IPS-NIHi7 (cell line): ENCODE measurements at regions not wholly inside any gene's neighbourhood (a gene's known extent, or its start where the extent isn't known, plus 50 kb on each side); places are given as distances from the start of the nearest gene placed in this dataset.

ENCODE experiments used
- DNase-seq: peaks from one replicate; pipeline ENCODE4 v3.0.0; 2012; ENCODE audit warnings: mixed read lengths; ENCODE audit errors: extremely low spot score

DNA sequence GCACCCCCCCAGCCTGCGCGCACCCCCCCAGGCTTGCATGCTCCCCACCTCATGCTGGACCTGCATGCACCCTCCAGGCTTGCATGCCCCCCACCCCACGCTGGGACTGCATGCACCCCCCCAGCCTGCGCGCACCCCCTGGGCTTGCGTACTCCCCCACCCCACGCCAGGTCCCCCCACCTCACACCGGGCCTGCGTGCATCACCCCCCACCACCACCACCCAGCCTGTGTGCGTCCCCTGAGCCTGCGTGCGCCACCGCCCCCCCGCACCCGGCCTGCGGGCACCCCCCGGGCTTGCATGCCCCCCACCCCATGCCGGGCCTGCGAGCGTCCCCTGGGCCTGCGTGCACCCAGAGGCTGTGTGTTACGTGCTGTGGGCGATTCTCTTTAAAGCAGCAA, 61.0 kb upstream of the SLCO4A1 start:
- DNase-seq: no peak

DNA sequence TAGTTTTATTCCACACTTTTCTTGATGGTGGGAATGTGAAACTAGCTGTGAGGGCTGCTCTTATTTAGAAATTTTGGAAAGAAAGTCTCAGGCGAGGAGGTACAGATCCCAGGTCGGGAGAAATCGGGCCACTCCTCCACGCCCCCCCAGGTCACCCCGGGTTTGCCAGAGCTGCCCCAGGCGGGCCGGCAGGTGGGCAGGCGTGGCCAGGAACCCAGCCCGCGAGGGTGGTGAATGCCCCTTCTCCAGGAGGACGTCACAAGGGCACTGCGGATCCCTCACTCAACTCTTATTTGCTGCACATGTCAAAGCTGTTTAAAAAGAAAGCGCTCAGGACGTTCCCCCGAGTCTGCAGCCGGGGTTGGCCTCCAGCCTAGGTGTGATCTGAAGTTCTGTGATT, 60.5 kb upstream of the SLCO4A1 start:
- no peak for DNase-seq

DNA sequence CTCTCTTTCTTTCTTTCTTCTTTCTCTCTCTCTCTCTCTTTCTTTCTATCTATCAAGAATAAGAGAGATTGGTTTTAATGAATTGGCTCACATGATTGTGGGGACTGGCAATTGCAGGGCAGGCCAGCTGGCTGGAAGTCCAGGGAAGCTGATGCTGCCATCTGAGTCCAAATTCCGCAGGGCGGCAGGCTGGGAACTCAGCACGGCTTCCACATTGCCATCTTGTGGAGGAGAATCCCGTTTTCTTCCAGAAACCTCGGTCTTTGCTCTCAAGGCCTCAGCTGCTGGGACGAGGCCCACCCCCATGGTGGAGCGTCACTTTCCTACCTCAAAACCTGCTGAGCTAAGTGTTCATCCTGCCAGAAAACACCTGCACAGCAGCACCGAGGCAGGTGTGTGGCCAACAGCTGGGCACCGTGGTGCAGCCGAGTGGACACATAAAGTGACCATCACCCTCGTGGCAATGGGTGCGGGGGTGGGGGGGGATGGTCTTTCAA, 58.8 kb upstream of the SLCO4A1 start:
- DNase-seq: peak; percentile 73

DNA sequence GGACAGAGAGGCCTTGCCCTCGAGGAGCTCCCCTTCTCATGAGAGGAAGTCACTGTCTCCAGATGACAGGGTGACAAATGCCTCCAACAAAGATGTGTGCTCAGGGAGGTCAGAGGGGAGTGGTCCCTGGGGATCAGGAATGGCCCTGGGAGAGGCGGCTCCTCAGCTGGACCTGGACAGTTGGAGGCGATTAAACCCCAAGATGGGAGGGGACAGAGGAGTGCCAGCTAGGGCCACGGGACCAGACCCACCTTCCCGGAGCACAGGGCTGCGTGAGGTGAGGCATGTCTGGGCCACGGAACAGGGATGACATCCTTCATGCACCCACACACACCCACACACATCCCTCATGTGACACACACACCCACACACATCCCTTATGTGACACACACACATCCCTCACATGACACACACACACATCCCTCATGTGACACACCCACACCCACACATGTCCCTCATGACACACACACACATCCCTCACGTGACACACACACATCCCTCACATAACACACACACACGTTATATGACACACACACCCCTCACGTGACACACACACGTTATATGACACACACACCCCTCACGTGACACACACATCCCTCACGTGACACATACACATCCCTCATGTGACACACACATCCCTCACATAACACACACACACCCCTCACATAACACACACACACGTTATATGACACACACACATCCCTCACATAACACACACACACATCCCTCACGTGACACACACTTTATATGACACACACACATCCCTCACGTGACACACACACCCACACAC, 57.4 kb upstream of the SLCO4A1 start:
- no peak for DNase-seq

DNA sequence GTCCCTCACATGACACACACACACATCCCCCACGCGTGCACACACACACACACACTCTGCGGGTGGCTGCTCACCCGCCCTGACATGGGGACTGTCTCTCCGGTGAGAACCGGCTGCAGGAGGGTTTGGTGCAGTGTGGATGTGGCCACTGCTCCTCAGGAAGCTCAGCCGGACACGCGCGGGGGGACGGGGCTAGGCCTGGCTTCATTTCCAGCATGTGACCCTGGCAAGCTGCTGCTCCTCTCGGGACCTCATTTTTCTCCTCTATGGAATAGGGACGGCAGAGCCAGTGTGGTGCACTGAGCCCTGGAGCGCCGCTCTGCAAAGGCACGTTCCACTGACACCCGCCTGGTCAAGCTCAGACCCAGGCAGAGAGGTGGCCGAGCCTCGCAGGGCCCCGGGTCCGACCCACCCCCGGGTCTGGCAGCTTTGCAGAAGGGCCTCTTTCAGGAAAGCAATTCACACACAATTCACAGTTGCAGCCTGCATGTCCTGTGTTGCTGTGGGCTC, 56.8 kb upstream of the SLCO4A1 start:
- DNase-seq: no peak

DNA sequence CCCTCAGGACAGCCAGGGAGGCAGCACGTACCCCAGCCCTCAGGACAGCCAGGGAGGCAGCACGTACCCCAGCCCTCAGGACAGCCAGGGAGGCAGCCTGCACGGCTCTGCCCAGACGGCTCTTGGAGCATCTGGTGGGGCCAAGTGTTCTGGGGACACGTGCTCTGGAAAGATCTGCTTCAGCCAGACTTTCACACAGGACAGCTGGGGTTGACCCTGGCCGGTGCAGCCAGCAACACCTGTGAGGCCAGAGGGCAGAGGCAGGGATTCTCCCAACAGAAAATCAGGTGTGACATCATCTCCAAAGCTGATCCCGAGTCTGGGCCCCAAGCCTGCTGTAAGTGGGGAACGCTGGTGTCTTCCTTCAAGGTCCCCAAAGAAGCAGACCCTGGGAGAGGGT, 55.5 kb upstream of the SLCO4A1 start:
- no peak for DNase-seq

DNA sequence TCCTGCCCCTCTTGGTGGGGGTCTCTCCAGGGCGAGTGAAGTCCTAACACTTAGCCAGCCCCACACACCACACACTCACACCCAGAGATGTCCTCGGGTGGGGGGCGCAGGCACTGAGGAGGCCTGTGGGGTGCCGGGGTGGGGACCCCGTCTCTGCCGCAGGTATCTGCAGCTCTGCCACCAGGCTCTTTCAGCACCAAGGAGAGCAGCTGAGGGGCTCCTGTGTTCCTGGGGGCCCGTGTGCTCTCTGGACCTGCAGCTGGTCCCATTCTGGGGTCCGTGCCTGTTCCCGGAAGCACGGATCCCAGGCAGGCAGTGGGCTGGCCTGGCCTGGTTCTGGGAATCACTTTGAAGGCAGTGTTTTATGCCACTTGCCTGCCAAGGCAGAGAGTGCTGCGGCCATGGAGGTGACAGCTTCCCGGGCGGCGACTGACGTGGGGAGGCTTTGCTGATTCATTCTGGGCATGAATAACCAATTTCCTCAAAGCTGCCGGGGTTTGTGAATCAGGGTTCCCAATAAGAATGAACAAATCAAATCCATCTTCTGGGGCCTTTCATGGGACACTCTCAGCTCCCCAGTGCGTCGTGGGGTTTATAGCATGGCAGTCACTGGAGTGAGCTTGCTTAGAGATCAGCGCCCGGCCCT, 54.4 kb upstream of the SLCO4A1 start:
- peak; percentile 81 for DNase-seq

DNA sequence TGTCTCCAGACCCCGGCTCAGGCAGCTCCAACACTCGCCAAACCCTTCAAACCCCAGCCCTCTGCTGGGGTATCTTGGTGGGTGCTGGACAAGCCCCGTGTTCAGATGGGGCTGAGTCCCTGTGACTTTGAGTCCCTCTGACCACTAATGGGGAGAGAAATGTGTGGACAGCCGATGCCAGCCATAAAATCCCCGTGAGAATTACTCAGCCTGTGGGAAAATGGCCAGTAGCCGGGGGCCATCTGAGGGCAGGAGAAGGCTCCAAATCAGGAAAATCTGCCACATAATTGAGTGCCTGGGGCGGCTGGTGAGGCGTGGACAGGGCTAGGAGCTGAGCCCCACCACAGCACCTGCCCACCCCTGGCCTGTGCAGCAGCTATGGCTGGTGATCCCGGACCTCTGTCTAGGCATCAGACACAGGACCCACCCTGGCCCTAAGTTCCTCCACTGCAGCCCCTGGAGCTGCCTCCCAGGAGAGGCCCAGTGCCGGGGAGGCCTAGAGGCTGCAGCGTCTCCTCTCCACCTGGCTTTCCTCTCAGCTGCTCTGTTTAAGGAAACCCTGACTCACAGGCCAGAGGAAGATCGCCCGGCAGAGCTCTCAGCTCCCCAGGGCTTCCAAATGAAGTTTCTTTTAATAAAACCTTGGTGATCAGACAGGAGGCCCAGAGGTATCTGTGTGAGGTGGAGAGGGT, 53.7 kb upstream of the SLCO4A1 start:
- DNase-seq: no peak

DNA sequence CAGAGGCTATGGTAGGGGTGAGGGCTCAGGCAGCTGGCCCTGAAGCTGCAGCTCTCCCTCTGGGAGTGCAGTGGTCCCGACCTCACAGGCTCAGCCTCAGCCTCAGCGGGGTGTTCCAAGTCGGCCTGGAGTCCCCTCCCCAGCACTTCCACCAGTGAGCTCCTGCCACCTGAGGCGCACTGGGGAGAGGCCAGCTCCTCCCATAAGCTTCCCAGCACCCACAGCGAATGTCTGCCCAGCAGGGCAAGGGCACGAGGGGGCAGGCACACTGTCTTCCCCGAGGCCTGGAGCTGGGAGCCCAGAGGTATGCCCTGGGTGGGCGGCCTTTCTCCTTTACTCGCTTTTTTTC, 53.2 kb upstream of the SLCO4A1 start:
- no peak for DNase-seq

DNA sequence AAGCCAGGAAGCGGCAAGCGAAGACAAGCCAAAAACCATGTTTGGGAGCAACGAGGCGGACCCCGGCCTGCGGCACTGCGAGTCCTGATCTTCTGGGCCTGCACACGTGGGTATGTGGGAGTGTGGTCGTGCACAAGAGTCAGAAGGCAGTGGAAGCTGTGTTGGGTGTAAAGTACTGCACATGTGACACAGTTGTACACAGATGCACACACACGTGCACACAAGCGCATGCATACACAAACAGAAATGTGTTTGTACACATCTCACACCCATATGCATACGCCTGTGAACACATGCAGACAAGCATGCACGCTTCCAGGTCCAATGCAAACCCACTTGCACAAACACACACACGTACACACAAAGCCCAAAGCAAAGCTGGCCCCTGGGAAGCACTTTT, 52.6 kb upstream of the SLCO4A1 start:
- DNase-seq: no peak

DNA sequence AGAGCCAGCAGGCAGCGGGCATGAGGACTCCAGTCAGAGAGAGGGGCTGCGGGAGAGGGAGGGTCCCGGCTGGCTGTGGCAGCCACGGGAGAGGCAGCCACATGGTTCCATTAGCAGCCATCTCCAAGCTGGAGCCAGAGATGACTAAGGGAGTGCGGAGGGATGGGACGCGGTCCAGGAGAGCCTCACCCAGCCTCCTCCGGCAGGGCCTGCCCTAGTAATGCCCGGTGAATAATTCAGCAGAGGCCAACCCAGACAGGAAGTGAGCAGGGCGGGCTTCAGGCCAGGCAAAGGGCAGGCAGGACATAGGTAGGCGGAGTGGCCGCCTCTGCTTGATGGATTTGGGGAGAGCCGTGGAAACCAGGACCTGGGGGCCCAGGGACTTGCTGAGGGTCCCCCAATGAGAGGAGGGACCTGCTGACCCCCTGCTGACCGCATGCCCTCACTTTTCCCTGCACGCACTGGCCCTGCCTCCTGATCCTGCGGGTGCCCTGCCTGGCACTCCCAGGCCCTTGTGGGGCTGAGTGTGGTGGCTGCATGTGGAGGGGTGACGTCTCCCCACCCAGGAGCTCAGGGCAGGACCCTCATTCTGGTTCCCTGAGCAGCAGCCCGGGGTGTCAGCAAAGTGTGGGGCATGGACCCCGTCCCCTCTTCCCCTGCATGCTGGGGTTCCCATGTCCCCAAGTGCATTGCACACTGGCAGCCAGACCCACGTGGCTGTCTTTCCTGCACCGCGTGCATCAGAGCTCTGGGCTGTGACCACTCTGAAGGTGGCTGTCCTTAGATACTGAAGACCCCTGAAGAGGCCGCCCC, 51.8 kb upstream of the SLCO4A1 start:
- no peak for DNase-seq

DNA sequence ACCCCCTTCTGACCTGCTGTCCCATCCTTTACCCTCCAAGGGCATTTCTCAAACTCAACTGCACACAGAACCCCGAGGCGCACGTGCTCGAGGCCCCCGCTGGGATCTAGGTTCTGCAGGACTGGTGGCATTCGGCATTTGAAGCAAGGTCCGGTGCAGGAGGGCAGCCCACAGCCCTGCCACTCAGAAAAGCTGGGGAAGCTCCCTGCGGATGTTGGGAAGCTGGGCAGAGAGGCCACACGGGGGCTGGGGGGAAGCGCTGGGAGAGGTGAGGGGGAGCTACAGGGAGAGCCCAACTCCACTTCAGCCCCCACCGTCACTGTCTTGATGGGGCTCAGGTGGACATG, 51.2 kb upstream of the SLCO4A1 start:
- no peak for DNase-seq

DNA sequence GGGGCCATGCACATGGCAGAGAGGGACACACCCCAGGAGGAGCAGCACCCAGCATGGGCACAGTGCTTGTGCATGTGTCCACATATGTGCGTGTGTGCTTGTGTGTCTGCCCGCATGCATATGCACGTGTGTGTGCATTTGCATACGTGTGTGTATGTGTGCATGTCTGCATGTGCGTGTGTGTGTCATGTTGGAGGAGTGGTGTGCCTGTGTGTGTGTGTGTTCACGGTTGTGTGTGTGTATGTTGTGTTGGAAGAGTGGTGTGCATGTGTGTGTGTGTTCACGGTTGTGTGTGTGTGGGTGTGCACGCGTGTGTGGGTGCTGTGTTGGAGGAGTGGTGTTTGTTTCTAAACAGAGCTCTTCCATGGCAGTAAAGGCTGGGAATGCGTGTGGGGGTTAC, 50.7 kb upstream of the SLCO4A1 start:
- no peak for DNase-seq
